ENCODE measurements at regions not wholly inside any gene's neighbourhood (a gene's known extent, or its start where the extent isn't known, plus 50 kb on each side); places are given as distances from the start of the nearest gene placed in this dataset.

GRCh38 chr4:12519426-12519825, 964.7 kb downstream of the RAB28 start:
- TF ChIP-seq REST (IDR thresholded peaks at IDR 0.05; ENCODE audit: insufficient read depth in 1 of 2, low read depth in 2 of 2, low read length in 2 of 2) = no peak
- no peak for TF ChIP-seq TAF1 (IDR thresholded peaks at IDR 0.05; ENCODE audit: borderline replicate concordance, insufficient read depth, low read length)
- no peak for TF ChIP-seq POLR2AphosphoS5 (IDR thresholded peaks at IDR 0.05; ENCODE audit: low read depth, low read length)
- no peak for TF ChIP-seq SIN3A (IDR thresholded peaks at IDR 0.05; ENCODE audit: borderline replicate concordance, insufficient read depth, low read length)
